Liver (tissue), 7 donors: ENCODE measurements at regions not wholly inside any gene's neighbourhood (a gene's known extent, or its start where the extent isn't known, plus 50 kb on each side); places are given as distances from the start of the nearest gene placed in this dataset.

Source experiments
- DNase-seq: peaks from one replicate; pipeline ENCODE4 v3.0.0-alpha.2; 2017; ENCODE audit warnings: low spot score
- H3K27ac ChIP-seq, 2 donors: one replicate each; pipeline ENCODE4 v1.7.0; 2013; ENCODE audit warnings: inconsistent platforms in 2 of 2, low read length in 2 of 2, control low read depth in 1 of 2, low read depth in 1 of 2, mild to moderate bottlenecking in 1 of 2
- H3K27me3 ChIP-seq, 4 donors: one replicate each; pipeline versions ENCODE4 v1.6.1 to v1.7.0; 2013; ENCODE audit warnings: low read length in 3 of 4, inconsistent platforms in 1 of 4, mild to moderate bottlenecking in 1 of 4, moderate library complexity in 1 of 4; ENCODE audit not compliant: control insufficient read depth in 4 of 4, insufficient read depth in 4 of 4
- H3K36me3 ChIP-seq, 4 donors: one replicate each; pipeline versions ENCODE4 v1.6.1 to v1.7.0; 2013; ENCODE audit warnings: low read length in 3 of 4, mild to moderate bottlenecking in 3 of 4, low read depth in 1 of 4, moderate library complexity in 1 of 4; ENCODE audit not compliant: control insufficient read depth in 4 of 4, insufficient read depth in 3 of 4
- H3K4me1 ChIP-seq, 4 donors: one replicate each; pipeline versions ENCODE4 v1.6.1 to v1.7.0; 2013; ENCODE audit warnings: low read length in 3 of 4, mild to moderate bottlenecking in 3 of 4, moderate library complexity in 1 of 4; ENCODE audit not compliant: control insufficient read depth in 4 of 4, insufficient read depth in 4 of 4
- H3K4me3 ChIP-seq, 3 donors: one replicate each; pipeline versions ENCODE4 v1.6.1 to v1.7.0; 2013; ENCODE audit warnings: low read length in 3 of 3, control low read depth in 1 of 3, low read depth in 1 of 3, mild to moderate bottlenecking in 1 of 3
- H3K9ac ChIP-seq, 2 donors: one replicate each; pipeline ENCODE4 v1.7.0; 2013; ENCODE audit warnings: low read length in 2 of 2, mild to moderate bottlenecking in 2 of 2, moderate library complexity in 2 of 2, control low read depth in 1 of 2, low read depth in 1 of 2
- H3K9me3 ChIP-seq, 4 donors: one replicate each; pipeline versions ENCODE4 v1.6.1 to v1.7.0; 2013; ENCODE audit warnings: low read length in 3 of 4; ENCODE audit not compliant: control insufficient read depth in 4 of 4
- EGR1 ChIP-seq, 2 donors: IDR thresholded peaks; 2 replicates each; pipeline ENCODE4 v1.6.1; 2016 to 2018; ENCODE audit warnings: antibody characterized with exemption in 2 of 2, low read depth in 2 of 2
- FOXA1 ChIP-seq: IDR thresholded peaks from 2 replicates; pipeline ENCODE4 v1.6.1; 2016; ENCODE audit warnings: antibody characterized with exemption
- FOXA2 ChIP-seq: IDR thresholded peaks from 2 replicates; pipeline ENCODE4 v1.6.1; 2016; ENCODE audit warnings: antibody characterized with exemption
- GABPA ChIP-seq, 2 donors: IDR thresholded peaks in 1 of 2; conservative IDR thresholded peaks in 1 of 2; 2 replicates each; pipeline ENCODE4 v1.6.1; 2016; ENCODE audit warnings: antibody characterized with exemption in 2 of 2, mild to moderate bottlenecking in 1 of 2, moderate library complexity in 1 of 2
- HNF4A ChIP-seq, 2 donors: conservative IDR thresholded peaks; 2 replicates each; pipeline ENCODE4 v1.6.1; 2016; ENCODE audit warnings: antibody characterized with exemption in 2 of 2, mild to moderate bottlenecking in 2 of 2
- HNF4G ChIP-seq: IDR thresholded peaks from 2 replicates; pipeline ENCODE4 v1.6.1; 2016; ENCODE audit warnings: antibody characterized with exemption
- JUND ChIP-seq, 2 donors: IDR thresholded peaks; 2 replicates each; pipeline ENCODE4 v1.6.1; 2016; ENCODE audit warnings: antibody characterized with exemption in 2 of 2
- NR2F2 ChIP-seq: IDR thresholded peaks from 2 replicates; pipeline ENCODE4 v1.6.1; 2016; ENCODE audit warnings: antibody characterized with exemption
- RAD21 ChIP-seq, 2 donors: IDR thresholded peaks; 2 replicates each; pipeline ENCODE4 v1.6.1; 2016; ENCODE audit warnings: antibody characterized with exemption in 2 of 2, mild to moderate bottlenecking in 2 of 2
- REST ChIP-seq: IDR thresholded peaks from 2 replicates; pipeline ENCODE4 v1.6.1; 2016; ENCODE audit warnings: antibody characterized with exemption, mild to moderate bottlenecking
- RXRA ChIP-seq, 2 donors: IDR thresholded peaks; 2 replicates each; pipeline ENCODE4 v1.6.1; 2017 to 2018; ENCODE audit warnings: antibody characterized with exemption in 2 of 2, mild to moderate bottlenecking in 1 of 2
- SP1 ChIP-seq: IDR thresholded peaks from 2 replicates; pipeline ENCODE4 v1.6.1; 2018; ENCODE audit warnings: antibody characterized with exemption, mild to moderate bottlenecking
- TAF1 ChIP-seq: conservative IDR thresholded peaks from 2 replicates; pipeline ENCODE4 v1.6.1; 2016; ENCODE audit warnings: antibody characterized with exemption, mild to moderate bottlenecking
- YY1 ChIP-seq: IDR thresholded peaks from 2 replicates; pipeline ENCODE4 v1.6.1; 2016; ENCODE audit warnings: antibody characterized with exemption, mild to moderate bottlenecking
- ZBTB33 ChIP-seq: IDR thresholded peaks from 2 replicates; pipeline ENCODE4 v1.6.1; 2016; ENCODE audit warnings: antibody characterized with exemption
- WGBS: extraction: QIAGEN DNeasy Blood & Tissue Kit; methylation state at CpG from one replicate; pipeline ENCODE4 v1.1.7; 2013; 5-methylcytosine and 5-hydroxymethylcytosine counted together
- TF ChIP-seq, protein P1 (sequence below): IDR thresholded peaks from 2 replicates; pipeline ENCODE4 v1.6.1; 2016; ENCODE audit warnings: antibody characterized with exemption
- TF ChIP-seq, protein P2 (sequence below): IDR thresholded peaks from 2 replicates; pipeline ENCODE4 v1.6.1; 2016; ENCODE audit warnings: antibody characterized with exemption
- donor health status: healthy.
- donor health status: healthy.
- donor health status: healthy.
- donor health status: healthy.

DNA sequence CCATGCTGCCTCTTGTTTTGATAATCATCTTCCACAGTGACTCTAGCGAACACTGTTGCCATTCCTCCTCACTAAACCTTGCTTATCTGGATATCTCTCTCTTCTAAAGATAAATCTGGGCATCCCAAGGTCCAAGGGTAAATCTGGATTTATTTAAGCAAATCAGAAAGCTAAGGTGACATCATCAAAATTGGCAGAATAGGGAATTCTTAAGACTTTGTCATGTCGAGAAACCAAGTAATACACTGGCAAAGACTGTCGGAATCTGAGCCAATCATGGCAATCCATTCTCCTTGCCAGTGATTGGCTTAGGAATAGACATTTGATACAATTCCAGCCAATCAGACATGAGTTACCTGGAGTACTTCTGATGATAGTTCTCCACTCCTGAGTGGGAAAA lies 362.7 kb upstream of the PTGER4 start:
- Histone ChIP-seq H3K4me3 (no peak overlapping the region), H3K9ac (no peak overlapping the region), H3K27me3 (peaks cover 0 to 2% (median 0%) of the 10 kb centered on the region in 4 donors), H3K9me3 (no peaks in the 10 kb centered on the region), H3K27ac (no peak overlapping the region), H3K36me3 (no peaks in the 10 kb centered on the region), H3K4me1 (no peaks in the 10 kb centered on the region)
- WGBS, result 86% methylated on average over 3 of the region's 3 CpGs
- no peak for DNase-seq
- TF ChIP-seq TAF1 (no peak), FOXA1 (no peak), FOXA2 (no peak), HNF4A (conservative IDR thresholded peaks at IDR 0.05) (no peak), RXRA (IDR thresholded peaks at IDR 0.05) (no peak), REST (no peak), GABPA (IDR thresholded peaks at IDR 0.05 in 1 of 2, conservative IDR thresholded peaks at IDR 0.05 in 1 of 2) (no peak), EGR1 (IDR thresholded peaks at IDR 0.05; ENCODE audit: low read depth in 2 of 2) (no peak), HNF4G (no peak), YY1 (no peak), NR2F2 (no peak), ZBTB33 (no peak), JUND (IDR thresholded peaks at IDR 0.05) (no peak), RAD21 (IDR thresholded peaks at IDR 0.05) (no peak)
- TF ChIP-seq, protein P1, sequence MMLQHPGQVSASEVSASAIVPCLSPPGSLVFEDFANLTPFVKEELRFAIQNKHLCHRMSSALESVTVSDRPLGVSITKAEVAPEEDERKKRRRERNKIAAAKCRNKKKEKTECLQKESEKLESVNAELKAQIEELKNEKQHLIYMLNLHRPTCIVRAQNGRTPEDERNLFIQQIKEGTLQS, result no peak
- TF ChIP-seq, protein P2, sequence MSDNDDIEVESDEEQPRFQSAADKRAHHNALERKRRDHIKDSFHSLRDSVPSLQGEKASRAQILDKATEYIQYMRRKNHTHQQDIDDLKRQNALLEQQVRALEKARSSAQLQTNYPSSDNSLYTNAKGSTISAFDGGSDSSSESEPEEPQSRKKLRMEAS, result no peak

DNA sequence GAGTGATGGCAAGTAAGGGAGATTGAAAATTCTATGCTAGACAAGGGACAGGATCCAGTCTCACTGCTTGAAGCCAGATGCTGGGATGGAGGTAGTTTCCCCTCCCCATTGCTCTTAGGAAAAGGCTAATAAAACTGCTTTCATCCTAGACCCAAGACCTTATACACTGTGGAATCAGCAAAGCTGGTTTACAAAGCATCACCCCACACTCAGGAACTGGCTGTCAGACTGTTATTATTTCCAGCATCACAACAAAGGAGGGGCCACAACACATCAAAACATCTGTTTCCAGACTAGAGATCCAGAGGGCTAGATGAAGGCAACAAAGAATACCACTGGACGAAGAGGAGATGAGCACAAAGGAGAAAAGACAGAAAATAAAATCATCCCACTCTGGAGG lies 364.6 kb upstream of the PTGER4 start:
- Histone ChIP-seq H3K27me3 (peaks cover 0 to 2% (median 0%) of the 10 kb centered on the region in 4 donors), H3K4me1 (no peaks in the 10 kb centered on the region), H3K36me3 (no peaks in the 10 kb centered on the region), H3K4me3 (no peak overlapping the region), H3K9me3 (no peaks in the 10 kb centered on the region), H3K9ac (no peak overlapping the region), H3K27ac (no peak overlapping the region)
- DNase-seq, result no peak
- WGBS, result 55% methylated on average over 1 of the region's 1 CpG
- TF ChIP-seq TAF1, result no peak
- TF ChIP-seq ZBTB33, result no peak
- TF ChIP-seq RAD21 (IDR thresholded peaks at IDR 0.05), result no peak
- TF ChIP-seq HNF4G, result no peak
- no peak for TF ChIP-seq HNF4A (conservative IDR thresholded peaks at IDR 0.05)
- TF ChIP-seq FOXA1, result no peak
- TF ChIP-seq JUND (IDR thresholded peaks at IDR 0.05), result no peak
- TF ChIP-seq, protein P2, result no peak
- no peak for TF ChIP-seq FOXA2
- TF ChIP-seq YY1, result no peak
- TF ChIP-seq RXRA (IDR thresholded peaks at IDR 0.05), result no peak
- no peak for TF ChIP-seq REST
- TF ChIP-seq EGR1 (IDR thresholded peaks at IDR 0.05; ENCODE audit: low read depth in 2 of 2), result no peak
- TF ChIP-seq SP1, result no peak
- TF ChIP-seq, protein P1, result no peak
